HuH-7 (cell line): ENCODE measurements at regions not wholly inside any gene's neighbourhood (a gene's known extent, or its start where the extent isn't known, plus 50 kb on each side); places are given as distances from the start of the nearest gene placed in this dataset.
"Not testable (repeated sequence)": the region's sequence is repeated elsewhere in the genome, so short reads cannot be mapped to it uniquely, and the experiment has no call there.

Experiments
- DNase-seq: peaks from one replicate; pipeline ENCODE4 v3.0.0; 2011; ENCODE audit warnings: low spot score

GRCh38 chr10:108346066-108346465 lies 1181.6 kb upstream of the SORCS1 start:
- DNase-seq, result no peak

- no peak for DNase-seq
Observed at GRCh38 chr10:108338146-108338545, 1173.6 kb upstream of the SORCS1 start.

GRCh38 chr10:108336836-108337235 lies 1172.3 kb upstream of the SORCS1 start:
- DNase-seq, result no peak

- no peak for DNase-seq
Observed at GRCh38 chr10:108327706-108328105, 1163.2 kb upstream of the SORCS1 start.

DNA sequence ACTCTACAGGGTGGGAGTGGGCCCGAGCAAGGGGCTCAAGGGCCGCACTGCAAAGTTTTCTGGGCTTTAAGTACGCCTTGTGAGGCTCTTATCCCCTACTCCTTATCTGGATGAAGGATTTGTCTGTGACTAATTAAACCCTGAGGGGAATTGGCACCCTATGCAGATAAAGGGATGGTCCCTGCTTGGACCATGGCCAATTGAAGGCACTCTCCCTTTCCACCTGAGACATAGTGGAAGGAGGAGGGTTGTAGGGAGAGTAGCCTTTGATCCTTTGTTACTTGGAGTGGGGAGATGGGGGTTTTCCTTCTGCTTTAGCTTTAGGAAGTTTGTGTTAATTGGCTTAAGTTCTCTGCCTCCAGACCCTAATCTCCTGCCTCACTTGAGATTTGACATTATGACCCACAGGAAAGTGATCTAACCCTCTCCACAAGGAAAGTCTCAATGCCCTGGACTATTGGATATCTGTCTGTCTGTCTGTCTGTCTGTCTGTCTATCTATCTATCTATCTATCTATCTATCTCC lies 1158.8 kb upstream of the SORCS1 start:
- DNase-seq, result no peak

GRCh38 chr10:108319434-108320222 lies 1155.1 kb upstream of the SORCS1 start:
- no peak for DNase-seq

- DNase-seq, result not testable (repeated sequence)
Observed at GRCh38 chr10:108315636-108316035, 1151.1 kb upstream of the SORCS1 start.

- DNase-seq, result no peak
Observed at GRCh38 chr10:108307925-108308312, 1143.4 kb upstream of the SORCS1 start.

- DNase-seq, result no peak
Observed at GRCh38 chr10:108307250-108307924, 1142.9 kb upstream of the SORCS1 start.

DNA sequence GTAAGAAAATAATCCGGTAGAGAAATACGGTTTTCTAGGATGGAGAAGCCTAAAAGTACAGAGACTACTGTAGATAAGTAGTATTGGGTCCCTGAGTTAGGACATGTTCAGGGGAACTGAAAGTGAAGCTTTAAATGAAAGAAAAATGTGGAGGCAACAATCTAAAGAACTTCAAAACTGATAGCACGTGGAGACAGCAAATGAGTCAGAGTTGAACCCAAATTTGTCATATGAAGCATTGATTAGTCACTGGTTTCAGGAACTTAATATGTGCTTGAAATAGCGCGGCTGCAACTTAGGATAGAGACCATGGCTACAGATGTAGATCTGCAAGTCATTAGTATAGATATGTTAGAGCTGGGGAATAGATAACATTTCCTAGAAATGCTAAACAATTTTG lies 1138.6 kb upstream of the SORCS1 start:
- DNase-seq, result no peak

DNA sequence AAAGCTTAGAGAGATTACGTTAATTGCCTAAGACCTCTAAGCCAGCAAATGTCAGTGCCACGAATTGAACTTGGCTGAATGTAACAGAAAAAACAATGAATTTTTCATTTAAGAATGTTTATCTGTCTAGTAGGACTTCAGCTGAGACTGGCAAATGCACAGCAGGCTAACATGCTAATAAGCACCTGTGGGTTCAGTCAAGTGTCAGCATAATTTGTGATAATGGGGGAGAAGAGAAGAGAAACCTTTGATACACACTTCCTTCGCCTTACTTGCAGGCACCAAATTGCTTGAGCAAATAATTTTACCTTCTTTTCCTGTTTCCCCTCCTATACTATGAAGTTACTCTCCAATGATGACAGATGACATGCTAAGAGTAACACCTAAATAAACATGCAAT lies 1136.5 kb upstream of the SORCS1 start:
- no peak for DNase-seq

DNA sequence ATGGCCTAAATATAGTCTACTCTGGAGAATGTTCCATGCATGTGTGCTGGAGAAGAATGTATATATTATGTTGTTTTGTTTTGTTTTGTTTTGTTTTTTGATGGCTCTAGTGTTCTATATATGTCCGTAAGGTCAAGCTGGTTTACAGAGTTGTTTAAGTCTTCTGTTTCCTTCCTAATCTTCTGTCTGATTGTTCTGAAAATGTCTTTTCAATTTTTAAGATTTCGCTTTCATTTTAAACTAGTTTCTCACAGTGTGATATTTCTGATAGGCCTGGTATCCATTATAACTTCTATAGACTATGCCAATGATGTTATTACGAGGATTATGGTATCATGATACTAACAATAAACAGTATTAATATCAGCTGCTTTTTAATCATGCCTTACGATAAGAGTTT lies 1126.3 kb upstream of the SORCS1 start:
- DNase-seq, result no peak

DNA sequence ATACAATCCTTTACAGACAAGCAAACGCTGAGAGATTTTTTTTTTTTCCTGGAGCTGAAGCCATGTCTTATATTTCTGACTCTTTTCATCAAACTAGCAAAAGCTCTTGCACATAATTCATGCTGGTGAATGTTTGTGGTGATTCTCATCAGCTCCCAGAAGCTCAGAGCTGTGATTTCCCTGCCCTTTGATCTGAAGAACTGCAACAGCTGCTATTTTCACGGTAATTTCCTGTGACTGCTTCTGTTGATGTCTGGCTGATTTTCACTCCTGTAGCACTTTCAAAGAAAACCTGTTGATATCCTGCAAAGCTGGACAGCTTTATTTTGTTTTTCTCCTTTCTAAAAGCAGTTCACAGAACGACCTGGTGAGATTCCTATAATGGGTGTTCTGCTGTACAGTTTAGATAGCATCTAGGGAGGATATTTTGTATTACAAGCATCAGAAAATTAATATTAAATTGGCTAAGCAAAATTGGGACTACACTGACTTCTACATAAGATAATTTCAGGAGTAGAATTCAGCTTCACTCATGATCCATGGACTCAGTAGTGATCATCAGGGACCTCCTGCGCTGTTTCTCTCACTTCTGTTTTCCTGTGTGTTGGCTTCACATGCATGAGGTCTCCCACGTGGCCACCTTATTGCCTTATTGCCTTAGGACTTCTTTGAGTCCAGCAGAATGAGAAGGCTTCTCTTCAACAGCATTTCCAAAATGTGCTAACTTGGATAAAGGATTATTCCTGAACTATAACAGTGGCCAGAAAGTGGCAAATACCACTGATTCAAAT lies 1111.6 kb upstream of the SORCS1 start:
- DNase-seq, result no peak

GRCh38 chr10:108260383-108260906 lies 1095.9 kb upstream of the SORCS1 start:
- no peak for DNase-seq

DNA sequence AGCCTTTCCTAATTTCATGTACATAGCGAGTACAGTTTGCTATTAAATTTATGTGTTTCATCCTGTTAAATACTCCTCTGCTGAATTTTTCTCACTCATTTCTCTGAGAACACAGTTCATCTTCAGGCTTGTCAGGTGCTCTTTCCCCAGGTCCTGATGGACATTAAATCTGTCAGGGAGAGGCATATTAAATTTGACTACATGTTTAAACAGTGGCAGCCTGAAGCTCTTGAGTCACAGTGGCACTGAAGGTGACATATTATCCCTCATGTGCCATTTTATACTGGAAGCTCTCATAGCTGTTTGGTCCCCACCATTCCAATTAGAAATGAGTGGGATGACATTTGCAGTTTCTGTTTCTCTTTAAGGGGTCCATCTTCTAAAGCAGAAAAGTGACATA lies 1089.6 kb upstream of the SORCS1 start:
- no peak for DNase-seq

DNA sequence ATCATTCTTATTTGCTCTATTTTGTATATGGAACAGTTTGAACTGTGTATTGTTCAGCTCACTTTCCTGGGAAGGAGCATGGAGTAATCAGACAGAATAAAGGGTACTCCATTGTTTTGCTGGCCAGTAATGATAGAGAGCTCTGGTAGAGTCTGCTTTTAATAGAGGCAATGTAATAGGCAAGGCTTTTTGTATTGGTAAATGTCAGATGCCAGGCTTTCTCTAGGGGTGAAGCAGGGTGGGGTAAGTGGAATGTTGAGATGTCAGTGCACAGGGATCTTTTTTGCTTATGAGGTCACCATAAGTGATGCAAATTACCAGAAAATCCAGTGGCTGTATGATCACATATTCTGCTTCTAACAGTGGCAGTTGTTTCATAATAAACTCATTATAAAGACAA lies 1088.3 kb upstream of the SORCS1 start:
- DNase-seq, result no peak

DNA sequence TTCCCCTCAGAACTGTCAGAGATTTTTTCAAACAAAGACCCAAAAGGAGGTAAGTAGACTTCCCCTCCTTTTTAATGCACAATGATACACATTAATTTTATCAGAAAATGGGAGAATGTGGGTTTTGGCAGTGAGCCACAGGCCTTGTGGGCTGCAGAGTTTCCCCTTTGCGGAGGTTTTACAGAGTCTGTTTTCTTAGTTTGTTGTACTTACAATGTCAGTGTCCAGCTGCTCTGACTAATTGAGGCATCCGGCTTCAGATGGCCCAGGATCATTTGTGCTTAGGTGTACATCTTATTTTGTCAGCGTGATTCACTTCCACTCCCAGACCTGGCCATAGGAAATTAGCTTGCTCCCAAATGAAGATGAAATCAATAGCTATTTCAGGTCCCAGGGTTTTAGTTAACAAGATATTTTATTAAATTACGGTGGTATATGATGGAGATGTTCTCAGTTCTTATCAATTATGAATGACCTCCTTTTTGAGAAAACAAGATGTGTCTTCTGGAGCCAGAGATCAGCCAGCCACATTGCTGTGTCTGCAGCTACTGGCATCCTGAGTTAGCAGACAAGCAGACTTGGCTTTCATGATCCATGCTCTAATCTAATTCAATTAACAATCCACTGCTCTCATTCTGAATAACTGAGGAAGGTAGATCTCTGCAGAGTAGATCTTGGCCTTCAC lies 1086.6 kb upstream of the SORCS1 start:
- DNase-seq, result no peak

GRCh38 chr10:108249940-108250339 lies 1085.4 kb upstream of the SORCS1 start:
- DNase-seq, result no peak

- no peak for DNase-seq
Observed at GRCh38 chr10:108244443-108245228, 1080.1 kb upstream of the SORCS1 start.

DNA sequence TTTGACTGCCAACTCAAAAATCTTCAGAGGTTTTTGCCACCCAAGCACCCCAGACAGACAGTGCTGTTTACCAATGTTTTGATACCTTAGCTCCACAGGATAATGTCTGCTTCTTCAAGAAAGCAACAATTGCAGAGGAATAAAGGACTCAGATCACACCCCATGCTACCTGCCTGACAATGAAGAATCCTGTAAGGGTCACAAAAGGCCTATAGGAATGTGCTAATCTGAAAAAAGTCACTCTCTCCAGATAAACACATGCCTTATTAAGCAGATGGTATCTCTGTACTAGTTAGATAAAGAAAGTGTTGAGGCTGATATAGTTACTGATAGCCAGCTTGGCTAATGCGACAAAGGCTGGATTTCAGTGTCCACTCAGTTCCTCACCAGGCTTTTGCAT lies 1076.7 kb upstream of the SORCS1 start:
- DNase-seq, result no peak

DNA sequence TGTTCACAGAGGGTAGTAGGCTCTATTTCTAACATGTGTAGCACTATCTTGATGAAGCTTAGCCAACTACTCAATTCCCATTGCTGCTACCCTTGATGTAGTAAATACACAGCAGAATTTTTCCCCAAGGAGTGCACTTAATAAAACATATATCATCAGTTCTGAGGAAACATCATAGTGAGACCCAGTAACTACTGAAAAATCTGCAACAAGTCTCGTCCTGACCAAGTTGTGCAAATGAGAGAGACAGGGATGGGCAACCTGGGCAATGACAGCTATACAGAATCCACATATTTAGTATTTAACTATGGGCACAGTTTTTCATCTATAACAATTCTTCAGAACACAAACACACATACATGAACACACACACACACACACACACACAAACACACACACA lies 1073.8 kb upstream of the SORCS1 start:
- DNase-seq, result no peak
